CD4-positive, alpha-beta T cell treated with Interleukin-6 at 100 ng/mL for 8 hours (primary cell): ENCODE measurements at regions not wholly inside any gene's neighbourhood (a gene's known extent, or its start where the extent isn't known, plus 50 kb on each side); places are given as distances from the start of the nearest gene placed in this dataset.

Experiments used
- DNase-seq: peaks from one replicate; pipeline ENCODE4 v3.0.0-alpha.2; 2020; ENCODE audit warnings: mixed read lengths, low spot score

- DNase-seq, result no peak
Measured at GRCh38 chr2:145649061-145649460, 1129.1 kb upstream of the ZEB2 start.

GRCh38 chr2:145644820-145645302, 1124.9 kb upstream of the ZEB2 start:
- DNase-seq, result no peak

- DNase-seq, result no peak
Measured at GRCh38 chr2:145638675-145639074, 1118.8 kb upstream of the ZEB2 start.

- no peak for DNase-seq
Measured at GRCh38 chr2:145635706-145636427, 1115.9 kb upstream of the ZEB2 start.

GRCh38 chr2:145631561-145631960, 1111.6 kb upstream of the ZEB2 start:
- DNase-seq, result no peak

GRCh38 chr2:145626301-145626700, 1106.4 kb upstream of the ZEB2 start:
- no peak for DNase-seq

GRCh38 chr2:145625111-145625510, 1105.2 kb upstream of the ZEB2 start:
- no peak for DNase-seq

GRCh38 chr2:145623136-145623535, 1103.2 kb upstream of the ZEB2 start:
- DNase-seq, result no peak

GRCh38 chr2:145622285-145622684, 1102.4 kb upstream of the ZEB2 start:
- no peak for DNase-seq

GRCh38 chr2:145617906-145618305, 1098.0 kb upstream of the ZEB2 start:
- no peak for DNase-seq

GRCh38 chr2:145617420-145617819, 1097.5 kb upstream of the ZEB2 start:
- no peak for DNase-seq

- no peak for DNase-seq
Measured at GRCh38 chr2:145615626-145616025, 1095.7 kb upstream of the ZEB2 start.

- no peak for DNase-seq
Measured at GRCh38 chr2:145609951-145610350, 1090.0 kb upstream of the ZEB2 start.

- DNase-seq, result no peak
Measured at GRCh38 chr2:145601361-145601925, 1081.5 kb upstream of the ZEB2 start.

GRCh38 chr2:145600811-145601210, 1080.9 kb upstream of the ZEB2 start:
- no peak for DNase-seq

GRCh38 chr2:145599756-145600155, 1079.8 kb upstream of the ZEB2 start:
- no peak for DNase-seq

GRCh38 chr2:145598434-145598833, 1078.5 kb upstream of the ZEB2 start:
- DNase-seq, result no peak

- DNase-seq, result no peak
Measured at GRCh38 chr2:145597809-145598208, 1077.9 kb upstream of the ZEB2 start.

GRCh38 chr2:145597006-145597405, 1077.1 kb upstream of the ZEB2 start:
- DNase-seq, result no peak

GRCh38 chr2:145596416-145596815, 1076.5 kb upstream of the ZEB2 start:
- no peak for DNase-seq

- no peak for DNase-seq
Measured at GRCh38 chr2:145595296-145595695, 1075.4 kb upstream of the ZEB2 start.

GRCh38 chr2:145593991-145594614, 1074.2 kb upstream of the ZEB2 start:
- DNase-seq, result no peak

- no peak for DNase-seq
Measured at GRCh38 chr2:145593280-145593679, 1073.4 kb upstream of the ZEB2 start.
